ENCODE measurements at regions not wholly inside any gene's neighbourhood (a gene's known extent, or its start where the extent isn't known, plus 50 kb on each side); places are given as distances from the start of the nearest gene placed in this dataset.

GRCh38 chr13:72542241-72542640 lies 185.2 kb downstream of the MZT1 start:
- no peak for DNase-seq
- Histone ChIP-seq H3K4me1 (replicated peaks in 1 of 2) (no peaks in the 10 kb centered on the region), H3K36me3 (replicated peaks in 1 of 2) (no peaks in the 10 kb centered on the region), H3K27me3 (no peaks in the 10 kb centered on the region), H3K4me3 (no peak overlapping the region), H3K9me3 (replicated peaks in 1 of 3) (no peaks in the 10 kb centered on the region), H3K27ac (no peak overlapping the region)
- intact Hi-C loops (cut with DNase I), result no loop called here
- 93 to 96% (median 94%) methylated on average over 3 of the region's 3 CpGs for WGBS, 4 donors
- TF ChIP-seq, protein P1, sequence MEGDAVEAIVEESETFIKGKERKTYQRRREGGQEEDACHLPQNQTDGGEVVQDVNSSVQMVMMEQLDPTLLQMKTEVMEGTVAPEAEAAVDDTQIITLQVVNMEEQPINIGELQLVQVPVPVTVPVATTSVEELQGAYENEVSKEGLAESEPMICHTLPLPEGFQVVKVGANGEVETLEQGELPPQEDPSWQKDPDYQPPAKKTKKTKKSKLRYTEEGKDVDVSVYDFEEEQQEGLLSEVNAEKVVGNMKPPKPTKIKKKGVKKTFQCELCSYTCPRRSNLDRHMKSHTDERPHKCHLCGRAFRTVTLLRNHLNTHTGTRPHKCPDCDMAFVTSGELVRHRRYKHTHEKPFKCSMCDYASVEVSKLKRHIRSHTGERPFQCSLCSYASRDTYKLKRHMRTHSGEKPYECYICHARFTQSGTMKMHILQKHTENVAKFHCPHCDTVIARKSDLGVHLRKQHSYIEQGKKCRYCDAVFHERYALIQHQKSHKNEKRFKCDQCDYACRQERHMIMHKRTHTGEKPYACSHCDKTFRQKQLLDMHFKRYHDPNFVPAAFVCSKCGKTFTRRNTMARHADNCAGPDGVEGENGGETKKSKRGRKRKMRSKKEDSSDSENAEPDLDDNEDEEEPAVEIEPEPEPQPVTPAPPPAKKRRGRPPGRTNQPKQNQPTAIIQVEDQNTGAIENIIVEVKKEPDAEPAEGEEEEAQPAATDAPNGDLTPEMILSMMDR (IDR thresholded peaks at IDR 0.05), result no peak
- TF ChIP-seq POLR2A (IDR thresholded peaks at IDR 0.05), result no peak

GRCh38 chr13:72541674-72542073 lies 185.8 kb downstream of the MZT1 start:
- Histone ChIP-seq H3K36me3 (replicated peaks in 1 of 2) (no peaks in the 10 kb centered on the region), H3K9me3 (replicated peaks in 1 of 3) (no peaks in the 10 kb centered on the region), H3K27me3 (no peaks in the 10 kb centered on the region), H3K27ac (no peak overlapping the region), H3K4me1 (replicated peaks in 1 of 2) (no peaks in the 10 kb centered on the region), H3K4me3 (no peak overlapping the region)
- intact Hi-C loops (cut with DNase I), result no loop called here
- WGBS, 4 donors, result 91 to 97% (median 94%) methylated on average over 6 of the region's 6 CpGs
- TF ChIP-seq, protein P1 (IDR thresholded peaks at IDR 0.05), result no peak
- no peak for TF ChIP-seq POLR2A (IDR thresholded peaks at IDR 0.05)
- no peak for DNase-seq

DNA sequence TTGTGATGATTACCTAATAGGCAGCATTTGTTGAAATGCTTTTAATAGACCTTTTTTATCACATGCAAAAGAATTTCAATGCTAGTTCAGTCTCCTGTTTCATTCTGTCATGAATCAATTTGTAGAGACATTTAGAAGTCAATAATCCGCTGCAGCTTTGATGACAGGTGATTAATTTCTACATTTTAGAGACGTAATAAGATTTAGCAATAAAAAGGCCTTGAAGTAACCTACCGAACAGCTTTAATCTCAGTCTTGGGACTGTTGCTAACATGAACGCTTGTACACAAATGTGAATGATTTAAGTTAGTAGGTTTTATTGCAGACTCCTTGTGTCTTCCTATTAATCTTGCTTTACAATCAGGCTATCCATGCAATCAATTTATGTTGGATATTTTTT lies 186.5 kb downstream of the MZT1 start:
- intact Hi-C loops (cut with DNase I), result no loop called here
- no peak overlapping the region for H3K4me3 ChIP-seq
- WGBS, 4 donors, result 40 to 45% (median 42%) methylated on average over 4 of the region's 4 CpGs
- H3K27ac ChIP-seq, result no peak overlapping the region
- no peaks in the 10 kb centered on the region for H3K27me3 ChIP-seq
- no peak for TF ChIP-seq POLR2A (IDR thresholded peaks at IDR 0.05)
- TF ChIP-seq, protein P1 (IDR thresholded peaks at IDR 0.05), result no peak
- no peaks in the 10 kb centered on the region for H3K9me3 ChIP-seq (replicated peaks in 1 of 3)
- H3K4me1 ChIP-seq (replicated peaks in 1 of 2), result no peaks in the 10 kb centered on the region
- no peak for DNase-seq
- H3K36me3 ChIP-seq (replicated peaks in 1 of 2), result no peaks in the 10 kb centered on the region

GRCh38 chr13:72539925-72540324 lies 187.5 kb downstream of the MZT1 start:
- no peak for TF ChIP-seq POLR2A (IDR thresholded peaks at IDR 0.05)
- TF ChIP-seq, protein P1 (IDR thresholded peaks at IDR 0.05), result no peak
- Histone ChIP-seq H3K9me3 (replicated peaks in 1 of 3) (no peaks in the 10 kb centered on the region), H3K4me1 (replicated peaks in 1 of 2) (no peaks in the 10 kb centered on the region), H3K27ac (no peak overlapping the region), H3K27me3 (no peaks in the 10 kb centered on the region), H3K36me3 (replicated peaks in 1 of 2) (no peaks in the 10 kb centered on the region), H3K4me3 (no peak overlapping the region)
- no peak for DNase-seq
- intact Hi-C loops (cut with DNase I), result no loop called here
- 29 to 98% (median 60%) methylated on average over 1 of the region's 1 CpG for WGBS, 4 donors

Measured in adrenal gland (tissue), 9 donors.